GM21528 (cell line): ENCODE measurements at regions not wholly inside any gene's neighbourhood (a gene's known extent, or its start where the extent isn't known, plus 50 kb on each side); places are given as distances from the start of the nearest gene placed in this dataset.

Experiments used
- ATAC-seq: cut with Tn5 transposase; IDR thresholded peaks from one replicate; pipeline ENCODE4 v1.9.1; 2021; ENCODE audit warnings: mild to moderate bottlenecking, moderate library complexity; ENCODE audit not compliant: unreplicated experiment, low FRiP score

DNA sequence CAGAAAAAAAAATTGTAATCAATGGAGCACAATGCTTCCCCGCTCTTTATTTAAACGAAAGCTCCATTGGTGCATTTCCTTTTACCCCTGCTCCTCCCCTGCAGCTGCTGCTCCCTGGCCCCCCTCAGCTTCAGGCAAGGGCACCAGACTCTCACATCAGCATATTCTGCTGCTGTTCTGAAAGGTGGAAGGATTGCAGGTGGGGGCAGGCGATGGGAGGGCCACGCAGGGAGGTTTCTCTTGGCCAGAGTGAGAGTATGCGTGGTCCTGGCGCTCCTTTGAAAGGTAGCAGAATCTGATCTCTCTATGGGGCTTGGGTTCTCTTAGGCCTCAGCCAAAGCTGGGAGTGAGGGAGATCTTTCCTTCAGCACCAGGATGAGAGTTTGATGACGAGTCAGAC, 240.9 kb upstream of the CADM1 start:
- ATAC-seq, result no peak

DNA sequence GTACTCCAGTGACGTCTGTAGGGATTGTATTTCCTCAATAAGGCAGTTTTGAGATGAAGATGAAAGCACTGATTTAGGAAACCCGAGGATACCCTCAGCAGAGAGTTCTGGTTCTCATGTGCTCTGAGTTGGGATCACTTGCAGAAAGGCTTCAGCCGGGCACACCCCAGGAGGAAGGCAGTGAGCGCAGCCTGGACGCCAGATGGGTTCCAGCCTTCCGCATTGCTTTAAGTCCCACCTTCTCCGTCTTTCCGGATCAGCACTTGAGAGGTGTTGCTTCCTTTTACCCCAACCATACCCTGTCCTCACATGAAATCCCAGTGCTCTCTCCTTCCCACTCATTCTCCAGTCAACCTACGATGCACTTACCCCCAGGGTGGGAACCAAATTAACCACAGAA, 239.5 kb upstream of the CADM1 start:
- no peak for ATAC-seq

DNA sequence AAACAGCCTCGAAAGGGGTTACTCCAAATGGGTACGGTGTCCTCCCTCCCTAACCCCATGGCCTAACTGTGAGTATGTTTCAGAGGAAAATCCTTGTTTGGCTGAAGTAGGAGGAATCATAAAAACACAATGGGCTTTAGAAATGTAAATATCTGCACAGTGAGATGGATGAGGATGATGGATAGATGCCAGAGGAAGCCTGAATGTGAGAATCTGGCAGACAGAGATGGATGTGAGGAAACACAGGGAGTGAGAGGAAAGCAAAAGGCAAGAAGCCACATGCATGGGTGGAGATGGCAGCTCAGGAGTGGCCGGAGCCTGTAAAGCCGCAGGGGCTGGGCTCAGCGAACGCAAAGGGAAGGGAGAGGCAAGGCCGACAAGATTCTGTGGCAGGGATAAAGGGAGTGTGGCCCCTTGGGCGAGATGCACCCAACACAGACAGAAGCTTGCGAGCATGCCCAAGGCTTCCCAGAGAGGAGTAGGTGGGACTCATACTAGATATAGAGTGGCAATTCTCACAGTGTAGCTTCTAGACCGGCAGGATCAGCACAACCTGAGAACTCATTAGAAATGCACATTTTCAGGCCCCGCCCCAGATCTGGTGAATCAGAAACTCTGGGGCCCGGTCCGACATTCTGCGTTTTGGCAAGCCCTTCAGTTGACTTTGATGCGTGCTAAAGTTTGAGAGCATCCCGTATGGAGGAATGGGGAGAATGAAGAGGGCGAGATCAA, 237.3 kb upstream of the CADM1 start:
- ATAC-seq, result no peak

DNA sequence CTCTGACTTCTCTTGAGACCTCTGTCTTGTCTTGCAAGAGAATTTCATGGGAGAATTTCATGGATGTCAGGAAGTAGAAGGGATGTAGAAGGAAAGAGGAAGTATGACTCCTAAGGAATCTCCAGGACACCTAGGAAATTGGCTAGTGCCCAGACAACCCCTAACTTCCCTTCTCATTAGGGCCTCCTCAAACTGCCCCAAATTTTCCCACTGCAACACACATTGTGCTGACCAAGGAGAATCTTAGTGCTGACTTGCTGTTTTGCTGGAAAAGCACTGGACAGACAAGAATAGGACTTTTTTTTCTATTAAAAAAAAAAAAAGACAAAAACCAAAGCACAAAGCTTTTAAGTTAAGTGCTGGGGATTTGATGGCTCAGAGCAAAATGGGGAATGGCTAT, 236.1 kb upstream of the CADM1 start:
- no peak for ATAC-seq

DNA sequence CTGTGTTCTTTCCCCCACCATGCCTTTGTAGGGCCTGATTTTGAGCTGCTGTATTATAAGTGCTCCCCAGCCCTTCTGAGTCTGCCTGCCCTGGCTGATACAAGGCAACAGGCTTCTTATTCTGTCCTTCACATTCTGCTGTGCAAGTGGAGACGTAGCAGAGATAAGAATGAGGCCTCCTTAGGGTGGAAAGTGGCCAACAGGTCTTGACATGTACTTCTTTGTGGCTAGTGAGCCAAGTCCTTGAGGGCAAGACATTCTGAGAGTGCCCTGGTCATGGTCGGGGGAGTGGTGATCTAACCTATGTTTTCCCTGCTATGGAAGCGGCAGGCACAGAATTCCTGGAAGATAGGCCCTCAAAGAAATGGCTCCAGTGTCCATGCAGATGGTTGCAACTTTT, 235.7 kb upstream of the CADM1 start:
- no peak for ATAC-seq

DNA sequence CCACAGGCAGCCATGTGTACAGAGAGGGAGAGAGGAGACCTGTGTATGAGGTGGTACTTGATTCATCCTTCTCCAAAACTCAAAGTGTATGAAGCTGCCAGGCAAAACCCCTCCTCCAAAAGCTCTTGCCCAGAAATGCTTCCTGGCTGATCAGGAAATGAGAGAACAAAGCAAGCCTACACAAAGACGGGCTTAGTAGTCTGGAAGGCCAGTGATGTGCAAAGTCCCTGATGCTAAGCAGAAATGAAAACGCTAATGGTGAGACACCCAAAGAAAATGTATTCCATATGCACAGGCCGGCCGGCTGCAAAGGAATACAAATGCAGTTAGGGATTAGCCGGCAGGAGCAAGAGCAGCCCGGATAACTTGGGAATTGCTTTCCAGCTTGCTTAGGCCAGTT, 234.9 kb upstream of the CADM1 start:
- ATAC-seq, result no peak

DNA sequence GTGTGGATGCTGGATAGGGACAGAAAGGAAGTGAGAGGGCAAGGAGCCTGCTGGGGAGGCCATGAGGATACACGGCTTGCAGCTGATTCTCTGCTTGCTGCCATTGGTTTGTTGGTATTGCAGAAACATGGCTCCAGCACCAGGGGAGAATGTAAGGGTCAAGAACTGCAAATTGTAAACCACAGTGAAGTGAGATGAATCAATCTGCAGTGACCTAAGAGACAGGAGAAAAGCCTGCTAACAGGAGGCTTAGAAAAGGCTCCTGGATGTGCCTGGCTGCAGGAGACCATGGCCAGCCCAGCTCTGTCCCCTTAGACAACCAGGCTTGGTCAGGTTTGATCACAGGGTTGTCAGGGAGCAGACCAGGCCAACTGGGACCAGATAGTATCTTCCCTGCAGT, 233.7 kb upstream of the CADM1 start:
- ATAC-seq, result no peak

DNA sequence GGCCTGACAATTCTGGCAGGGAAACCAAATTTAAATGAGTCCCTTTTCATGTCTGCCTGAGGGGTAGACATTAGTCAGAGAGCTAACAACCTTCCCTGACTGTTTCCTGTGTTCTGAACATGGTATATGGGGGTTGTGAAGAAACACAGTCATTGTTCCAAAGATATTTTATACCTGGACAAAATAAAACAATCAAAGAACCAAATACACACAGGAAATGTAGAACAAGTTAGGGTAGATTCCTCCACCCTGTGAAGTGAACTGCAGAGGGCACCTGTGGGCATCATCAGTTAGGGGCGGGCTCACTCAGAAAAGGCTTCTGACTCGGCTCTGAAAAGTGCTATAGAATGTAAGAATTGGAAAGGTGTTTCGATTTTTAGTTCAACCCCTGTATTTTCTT, 231.9 kb upstream of the CADM1 start:
- ATAC-seq, result no peak

DNA sequence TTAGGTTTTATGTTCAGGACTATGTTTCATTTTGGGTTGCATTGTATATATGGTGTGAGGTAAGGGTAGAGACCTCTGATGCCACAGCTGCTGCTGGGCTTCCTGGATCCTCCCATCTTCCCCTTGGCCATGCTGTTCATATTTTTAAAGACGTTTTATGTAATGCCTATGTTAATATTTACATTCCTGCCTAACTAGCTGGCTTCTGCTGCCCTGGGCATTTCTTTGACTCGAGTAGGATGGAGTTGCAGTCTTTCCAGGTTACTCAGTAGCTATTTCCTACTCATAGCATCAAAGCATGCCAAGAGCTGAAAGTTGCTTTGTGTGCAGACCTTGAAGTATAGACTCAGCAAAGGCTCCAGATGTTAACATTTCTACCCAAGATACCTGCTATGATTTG, 220.5 kb upstream of the CADM1 start:
- ATAC-seq, result no peak

DNA sequence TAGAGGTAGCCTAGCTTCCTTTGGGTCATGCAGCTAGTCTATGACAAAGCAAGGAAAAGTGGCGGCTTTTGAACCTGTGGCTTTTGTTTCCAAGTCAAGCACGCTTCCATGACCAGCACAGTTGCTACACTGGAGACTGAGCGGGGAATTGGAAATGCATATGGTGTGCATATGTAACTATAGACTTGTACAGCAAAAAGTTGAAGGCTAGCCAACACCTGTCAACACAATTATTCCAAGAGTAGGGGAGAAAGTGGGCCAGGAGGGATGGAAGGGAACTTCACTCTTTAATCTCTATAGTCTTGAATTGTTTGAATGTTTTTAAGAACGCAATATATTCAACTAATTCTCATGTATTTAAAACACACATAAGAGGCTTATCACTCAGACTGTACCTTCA, 218.5 kb upstream of the CADM1 start:
- no peak for ATAC-seq

DNA sequence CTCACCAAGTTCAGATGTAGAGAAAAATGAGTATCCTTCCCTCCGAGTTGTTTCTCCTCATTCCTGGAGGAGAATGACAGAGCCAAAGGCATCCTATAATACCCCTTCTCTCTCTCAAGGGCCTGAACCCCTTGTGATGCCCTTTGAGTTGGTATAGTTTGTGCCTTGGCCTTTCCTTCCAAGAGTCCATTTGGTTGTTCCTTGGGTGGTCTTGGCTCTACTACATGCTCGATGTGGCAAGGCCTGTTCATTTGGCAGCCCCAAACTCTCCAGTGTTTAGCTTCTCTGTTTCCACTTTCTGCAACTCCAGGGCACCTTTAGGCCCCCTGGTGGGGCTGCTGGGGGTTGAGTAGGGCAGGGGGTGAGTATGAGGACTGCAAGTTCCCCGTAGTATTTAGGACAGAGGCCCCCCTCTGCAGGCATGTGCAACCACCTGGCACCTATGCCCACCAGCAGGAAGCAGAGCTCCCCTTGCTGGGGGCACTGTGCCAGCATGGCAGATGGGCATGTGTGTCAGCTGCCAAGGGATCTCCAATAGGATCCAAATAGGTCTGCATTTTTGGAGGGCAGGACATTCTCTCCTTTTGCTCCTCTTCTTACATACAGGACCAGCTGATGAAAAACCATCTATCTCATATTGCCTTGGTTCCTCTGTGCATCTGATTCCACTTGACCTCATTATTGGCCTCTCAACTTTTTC, 217.2 kb upstream of the CADM1 start:
- ATAC-seq, result no peak

DNA sequence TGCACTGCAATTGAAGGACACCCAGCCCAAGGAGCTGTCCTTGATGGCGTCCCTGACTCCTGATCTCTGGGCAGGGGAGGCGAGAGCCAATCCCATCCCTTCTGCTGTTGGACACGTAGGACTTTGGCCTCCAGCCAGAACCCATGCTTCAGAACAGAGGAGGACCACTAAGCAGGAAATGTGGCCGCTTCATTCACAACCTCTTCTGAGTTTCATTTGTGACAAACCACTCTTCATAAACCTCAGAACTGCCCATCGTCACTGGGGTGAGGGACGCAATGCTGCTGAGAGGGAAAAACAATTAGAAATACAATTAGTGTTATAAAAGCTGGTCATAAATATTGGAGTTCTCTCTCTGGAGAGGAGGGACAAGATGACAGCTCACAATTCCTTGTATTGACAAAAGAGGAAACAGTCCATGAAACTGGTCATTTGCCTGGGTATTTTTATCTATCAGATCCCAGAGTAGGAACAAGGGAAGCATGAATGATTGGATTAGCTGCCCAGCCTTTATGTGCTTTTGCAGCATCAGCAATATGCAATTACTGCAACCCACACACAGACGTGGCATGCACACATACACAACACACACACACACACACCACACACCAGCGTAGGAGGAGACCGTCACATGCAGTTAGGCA, 216.5 kb upstream of the CADM1 start:
- ATAC-seq, result no peak

DNA sequence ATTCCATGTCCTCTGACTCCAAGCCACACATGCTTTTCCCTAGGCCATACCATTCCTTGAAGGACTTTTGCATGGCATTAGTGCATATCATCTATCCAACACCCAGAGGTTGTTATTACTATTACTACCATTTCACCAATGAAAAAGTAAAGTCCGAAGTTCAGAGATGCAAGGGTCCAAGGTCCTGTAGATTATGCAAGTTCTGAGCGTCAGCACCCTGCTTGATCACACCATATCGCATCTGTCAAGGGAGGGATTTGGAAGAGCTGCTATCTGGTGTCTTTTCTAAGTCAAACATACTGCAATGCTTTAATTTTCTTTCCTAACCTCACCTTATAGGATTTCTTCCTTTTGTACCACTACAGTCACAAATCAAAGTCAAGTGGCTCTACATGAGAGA, 214.7 kb upstream of the CADM1 start:
- ATAC-seq, result no peak

DNA sequence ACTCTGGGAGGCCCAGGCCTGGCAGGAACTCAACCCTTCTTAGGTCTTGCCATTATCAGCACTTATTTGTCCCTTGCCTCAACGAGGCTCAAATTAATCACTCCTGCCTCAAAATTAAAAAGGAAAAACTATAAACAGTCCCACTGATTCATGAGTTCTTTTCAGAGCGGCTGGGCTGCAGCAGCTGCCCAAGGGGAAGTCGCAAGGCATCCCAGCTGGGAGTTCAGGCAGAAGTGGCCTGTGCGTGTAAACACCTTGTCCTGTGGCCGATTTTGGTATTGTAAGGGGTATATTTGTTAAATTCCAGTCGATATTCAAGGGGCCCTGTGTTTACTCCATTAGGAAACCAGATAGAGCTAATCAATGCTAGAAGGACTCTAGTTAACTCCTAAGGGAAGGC, 213.9 kb upstream of the CADM1 start:
- no peak for ATAC-seq

DNA sequence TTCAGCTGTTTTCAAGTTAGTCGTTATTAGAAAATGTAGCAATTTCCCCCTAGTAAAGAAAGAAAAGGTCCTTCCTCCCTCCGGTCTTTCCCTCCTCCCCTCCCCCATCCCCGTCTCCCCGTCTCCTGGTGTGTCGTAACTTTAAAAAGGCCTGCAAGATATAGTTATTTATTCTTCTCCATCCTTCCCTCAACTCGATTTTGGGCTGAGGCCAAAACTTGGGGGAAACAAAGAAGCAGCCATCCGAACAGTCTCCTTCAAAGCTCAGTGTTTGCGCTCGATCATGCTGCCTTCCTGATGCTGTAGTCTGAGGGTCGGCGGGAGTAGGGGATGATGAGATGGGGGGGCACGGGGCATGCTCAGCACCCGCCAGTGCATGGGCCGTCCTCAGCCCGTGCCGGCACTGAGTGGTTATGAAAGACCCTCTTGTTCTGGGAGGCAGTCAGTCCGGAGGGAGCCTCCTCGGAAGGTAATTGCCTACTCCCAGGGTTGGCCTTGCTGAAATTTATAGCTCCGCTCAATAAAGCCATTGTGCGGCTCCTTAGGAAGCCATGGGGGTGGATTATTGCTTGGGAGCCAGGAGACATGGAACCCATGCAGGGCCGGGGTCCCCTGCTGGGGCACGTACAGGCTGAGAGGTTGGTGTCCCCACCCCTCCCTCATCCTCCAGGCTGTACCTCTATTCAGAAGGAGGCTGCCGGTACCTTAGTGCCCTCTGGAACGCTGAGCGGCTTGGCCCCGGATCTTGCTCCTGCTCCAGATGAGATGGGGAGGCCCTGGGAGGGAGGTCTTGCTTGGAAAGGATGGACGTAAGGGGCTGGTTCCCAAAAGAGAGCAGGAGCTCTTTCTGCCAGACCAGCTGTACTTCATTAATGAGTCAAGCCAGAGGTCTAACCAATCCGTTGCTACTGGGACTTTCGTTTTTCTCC, 212.7 kb upstream of the CADM1 start:
- no peak for ATAC-seq

DNA sequence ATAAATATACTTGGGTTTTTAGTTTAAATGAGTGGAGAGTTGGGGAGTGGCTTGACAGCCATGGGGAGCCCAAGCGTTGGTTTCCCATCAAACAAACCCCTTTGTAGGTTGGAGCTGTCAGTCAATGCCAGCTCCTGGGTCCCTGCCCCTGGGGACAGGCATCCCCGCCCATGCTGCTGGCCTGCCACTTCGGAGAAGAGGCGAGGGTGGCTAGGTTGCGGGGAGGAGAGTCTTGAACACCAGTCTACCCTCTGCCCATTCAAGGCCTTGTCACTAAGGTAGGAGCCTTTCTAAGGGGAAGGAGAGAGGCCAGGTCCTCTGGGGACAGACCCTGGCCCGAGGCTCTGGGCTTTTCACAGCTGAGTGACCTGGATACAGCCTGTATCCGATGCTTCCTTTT, 211.9 kb upstream of the CADM1 start:
- no peak for ATAC-seq

DNA sequence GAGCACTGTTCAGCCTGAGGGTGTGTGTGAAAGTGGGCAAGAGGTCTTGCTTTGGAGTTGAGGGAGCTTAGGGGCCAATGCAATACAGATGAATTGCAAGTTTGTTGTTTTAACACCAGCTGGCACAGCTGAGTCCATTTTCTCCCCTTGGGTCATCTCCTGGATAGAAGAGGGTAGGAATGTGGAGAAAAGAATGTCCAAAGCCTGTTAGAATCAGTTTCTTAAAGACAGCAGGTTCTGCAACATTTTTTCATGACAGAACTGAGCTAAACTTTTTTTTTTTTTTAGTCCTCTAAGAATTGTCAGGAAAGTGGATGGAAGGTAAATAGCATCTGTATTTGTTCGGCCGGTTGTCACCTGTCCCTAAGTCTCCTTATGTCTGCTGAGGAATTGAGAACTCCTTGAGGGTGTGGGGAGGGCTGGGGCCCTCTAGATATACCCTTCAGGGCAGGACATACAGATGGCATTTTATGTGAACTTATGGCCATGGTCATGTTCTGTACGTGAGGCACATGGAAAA, 211.1 kb upstream of the CADM1 start:
- ATAC-seq, result no peak

DNA sequence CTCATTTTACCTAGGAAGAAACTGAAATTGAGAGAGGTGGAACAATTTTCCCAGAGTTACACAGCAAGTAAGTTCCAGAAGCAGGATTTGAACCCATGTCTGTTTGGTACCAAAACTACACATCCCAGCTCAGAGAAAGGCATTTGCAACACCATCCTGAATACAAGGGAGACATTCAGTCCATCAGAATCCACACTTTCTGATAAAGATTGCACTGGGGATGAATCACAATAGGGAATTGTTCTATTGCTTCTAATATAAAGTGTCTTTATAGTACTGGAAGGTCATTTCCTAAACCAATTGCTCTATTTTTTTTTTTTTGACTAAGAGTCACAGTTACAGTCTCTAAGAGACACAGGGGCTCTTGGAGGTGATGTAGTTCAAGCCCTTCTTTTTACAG, 208.1 kb upstream of the CADM1 start:
- ATAC-seq, result no peak

DNA sequence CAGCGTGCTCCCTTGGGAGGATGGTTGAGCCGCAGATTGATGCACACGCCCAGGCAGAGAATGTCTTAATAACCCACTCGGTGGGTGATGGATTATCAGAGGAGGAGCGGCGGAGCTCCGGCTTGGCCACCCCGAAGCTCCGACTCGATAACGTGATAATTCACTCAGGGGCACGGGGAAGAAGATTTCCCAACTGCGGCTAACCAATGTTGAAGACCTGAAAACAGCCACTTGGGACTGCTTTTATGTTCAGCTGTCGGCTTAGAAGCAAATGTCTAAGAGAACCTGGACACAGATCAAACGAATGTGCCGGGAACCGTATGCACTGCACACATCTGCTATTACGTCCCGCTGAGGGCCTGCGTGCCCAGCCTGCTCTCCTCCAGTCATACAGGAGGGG, 206.8 kb upstream of the CADM1 start:
- no peak for ATAC-seq

DNA sequence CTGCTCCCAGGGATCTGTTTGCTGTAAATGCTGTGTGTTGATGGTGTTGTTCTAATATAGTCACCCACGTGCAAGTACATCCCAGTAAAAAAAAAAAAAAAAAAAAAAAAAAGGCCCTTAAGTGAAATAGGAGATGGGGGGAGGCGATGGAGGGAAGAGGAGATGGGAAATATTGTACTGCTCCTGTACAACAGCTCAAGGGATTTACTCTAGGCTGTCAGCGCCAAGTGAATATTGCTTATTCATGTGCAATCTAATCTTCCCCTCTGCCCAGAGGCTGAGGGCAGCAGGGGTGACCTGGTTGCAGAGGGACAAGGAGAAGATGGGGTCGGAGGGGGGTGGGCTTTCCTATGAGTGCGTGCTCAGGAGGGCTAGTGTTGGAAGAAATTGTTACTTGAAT, 206.2 kb upstream of the CADM1 start:
- ATAC-seq, result no peak

DNA sequence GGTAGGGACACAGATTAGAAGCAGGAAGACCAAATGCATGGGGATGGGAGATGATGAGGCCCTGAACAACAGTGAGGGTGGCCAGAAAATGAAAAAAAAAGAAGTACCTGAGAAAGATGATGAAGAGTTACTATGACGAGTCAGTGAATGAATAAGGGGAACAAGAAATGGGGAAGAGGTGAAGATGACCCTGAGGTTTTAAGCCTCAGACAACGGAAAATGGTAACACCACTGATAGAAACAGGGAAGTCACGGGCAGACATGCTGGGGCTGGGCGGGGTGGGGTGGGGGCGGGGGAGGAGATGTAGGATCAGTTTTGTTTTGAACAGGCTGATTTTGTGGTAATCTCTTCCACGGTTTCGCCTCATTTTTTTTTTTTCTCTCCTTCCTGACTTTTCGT, 205.1 kb upstream of the CADM1 start:
- no peak for ATAC-seq
